OCI-LY3 (cell line): ENCODE measurements at regions not wholly inside any gene's neighbourhood (a gene's known extent, or its start where the extent isn't known, plus 50 kb on each side); places are given as distances from the start of the nearest gene placed in this dataset.

ENCODE experiments used
- H2AFZ ChIP-seq: fragments of 200-600, 300-600 bp; shearing (Covaris generic); 2 replicates; pipeline ENCODE4 v1.6.0; 2014; ENCODE audit warnings: antibody characterized with exemption, low read depth, low read length
- H3K27ac ChIP-seq: fragments of 200-600, 300-600 bp; sonication (generic); 2 replicates; pipeline ENCODE4 v1.5.1; 2014; ENCODE audit warnings: mild to moderate bottlenecking, low read length, moderate library complexity, mixed read lengths
- H3K27me3 ChIP-seq: fragments of 200-600, 300-600 bp; sonication (generic); 2 replicates; pipeline ENCODE4 v1.6.1; 2014; ENCODE audit warnings: low read depth, low read length, mixed read lengths
- H3K36me3 ChIP-seq: fragments of 200-600, 300-600 bp; sonication (generic); replicated peaks from 2 replicates; pipeline ENCODE3; 2014; ENCODE audit warnings: low read depth, low read length, mixed read lengths
- H3K4me1 ChIP-seq: fragments of 300-600, 200-600 bp; sonication (generic); 2 replicates; pipeline ENCODE4 v1.6.1; 2014; ENCODE audit warnings: low read length, mixed read lengths
- H3K4me2 ChIP-seq: fragments of 200-600, 300-600 bp; sonication (generic); 2 replicates; pipeline ENCODE4 v1.6.1; 2014; ENCODE audit warnings: low read length, mixed read lengths
- H3K4me3 ChIP-seq: fragments of 300-600, 200-600 bp; sonication (generic); 2 replicates; pipeline ENCODE4 v1.5.1; 2014; ENCODE audit warnings: antibody characterized with exemption, mild to moderate bottlenecking, low read length, moderate library complexity
- H3K79me2 ChIP-seq: fragments of 300-600, 200-600 bp; shearing (Covaris generic); 2 replicates; pipeline ENCODE4 v1.6.1; 2014; ENCODE audit warnings: mild to moderate bottlenecking, low read length, mixed read lengths
- H3K9ac ChIP-seq: fragments of 300-600, 200-600 bp; shearing (Covaris generic); 2 replicates; pipeline ENCODE4 v1.6.0; 2014; ENCODE audit warnings: mild to moderate bottlenecking, low read length, moderate library complexity
- H3K9me3 ChIP-seq: fragments of 200-600, 300-600 bp; shearing (Covaris generic); 2 replicates; pipeline ENCODE4 v1.6.1; 2014; ENCODE audit warnings: low read length, mixed read lengths; ENCODE audit not compliant: insufficient read depth
- H4K20me1 ChIP-seq: fragments of 200-600, 300-600 bp; sonication (generic); 2 replicates; pipeline ENCODE4 v1.6.1; 2016; ENCODE audit warnings: low read length, mixed read lengths; ENCODE audit not compliant: insufficient read depth
- EZH2phosphoT487 ChIP-seq: fragments of 200-600 bp; shearing (Covaris generic); IDR thresholded peaks from 2 replicates; pipeline ENCODE4 v1.6.1; 2018; ENCODE audit warnings: antibody characterized with exemption, mixed run types, low read depth
- TF ChIP-seq, protein P1 (sequence below): fragments of 200-600, 300-600 bp; sonication (generic); IDR thresholded peaks from 2 replicates; pipeline ENCODE4 v1.5.1; 2014; ENCODE audit warnings: antibody characterized with exemption, low read length, low read depth

- no peaks in the 10 kb centered on the region for H4K20me1 ChIP-seq
- no peaks in the 10 kb centered on the region for H3K36me3 ChIP-seq
- no peak overlapping the region for H2AFZ ChIP-seq
- no peaks in the 10 kb centered on the region for H3K27me3 ChIP-seq
- TF ChIP-seq, protein P1, sequence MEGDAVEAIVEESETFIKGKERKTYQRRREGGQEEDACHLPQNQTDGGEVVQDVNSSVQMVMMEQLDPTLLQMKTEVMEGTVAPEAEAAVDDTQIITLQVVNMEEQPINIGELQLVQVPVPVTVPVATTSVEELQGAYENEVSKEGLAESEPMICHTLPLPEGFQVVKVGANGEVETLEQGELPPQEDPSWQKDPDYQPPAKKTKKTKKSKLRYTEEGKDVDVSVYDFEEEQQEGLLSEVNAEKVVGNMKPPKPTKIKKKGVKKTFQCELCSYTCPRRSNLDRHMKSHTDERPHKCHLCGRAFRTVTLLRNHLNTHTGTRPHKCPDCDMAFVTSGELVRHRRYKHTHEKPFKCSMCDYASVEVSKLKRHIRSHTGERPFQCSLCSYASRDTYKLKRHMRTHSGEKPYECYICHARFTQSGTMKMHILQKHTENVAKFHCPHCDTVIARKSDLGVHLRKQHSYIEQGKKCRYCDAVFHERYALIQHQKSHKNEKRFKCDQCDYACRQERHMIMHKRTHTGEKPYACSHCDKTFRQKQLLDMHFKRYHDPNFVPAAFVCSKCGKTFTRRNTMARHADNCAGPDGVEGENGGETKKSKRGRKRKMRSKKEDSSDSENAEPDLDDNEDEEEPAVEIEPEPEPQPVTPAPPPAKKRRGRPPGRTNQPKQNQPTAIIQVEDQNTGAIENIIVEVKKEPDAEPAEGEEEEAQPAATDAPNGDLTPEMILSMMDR, result no peak
- TF ChIP-seq EZH2phosphoT487, result no peak
- H3K9me3 ChIP-seq, result peaks cover 4% of the 10 kb centered on the region; the same call in 1 of the 2 replicates
- no peak overlapping the region for H3K27ac ChIP-seq
- no peak overlapping the region for H3K4me2 ChIP-seq
- H3K9ac ChIP-seq, result no peak overlapping the region
- no peaks in the 10 kb centered on the region for H3K79me2 ChIP-seq
- H3K4me1 ChIP-seq, result no peaks in the 10 kb centered on the region
- no peak overlapping the region for H3K4me3 ChIP-seq
Observed at GRCh38 chr14:42687421-42687820, 1080.7 kb downstream of the LRFN5 start.

GRCh38 chr14:42683707-42684106 lies 1077.0 kb downstream of the LRFN5 start:
- Histone ChIP-seq H3K4me2 (no peak overlapping the region), H3K27me3 (no peaks in the 10 kb centered on the region), H3K4me3 (no peak overlapping the region), H3K36me3 (no peaks in the 10 kb centered on the region), H3K79me2 (no peaks in the 10 kb centered on the region), H4K20me1 (no peaks in the 10 kb centered on the region), H3K9ac (no peak overlapping the region), H3K4me1 (no peaks in the 10 kb centered on the region), H3K27ac (no peak overlapping the region), H2AFZ (no peak overlapping the region), H3K9me3 (no peaks in the 10 kb centered on the region)
- no peak for TF ChIP-seq EZH2phosphoT487
- TF ChIP-seq, protein P1, result no peak

- H3K27ac ChIP-seq, result no peak overlapping the region
- TF ChIP-seq, protein P1, result no peak
- no peak for TF ChIP-seq EZH2phosphoT487
- H3K4me3 ChIP-seq, result no peak overlapping the region
- H3K4me1 ChIP-seq, result no peaks in the 10 kb centered on the region
- H2AFZ ChIP-seq, result no peak overlapping the region
- no peaks in the 10 kb centered on the region for H3K79me2 ChIP-seq
- H4K20me1 ChIP-seq, result no peaks in the 10 kb centered on the region
- no peaks in the 10 kb centered on the region for H3K27me3 ChIP-seq
- no peak overlapping the region for H3K4me2 ChIP-seq
- no peak overlapping the region for H3K9ac ChIP-seq
- no peaks in the 10 kb centered on the region for H3K9me3 ChIP-seq
- H3K36me3 ChIP-seq, result no peaks in the 10 kb centered on the region
Observed at GRCh38 chr14:42676636-42677035, 1070.0 kb downstream of the LRFN5 start.

DNA sequence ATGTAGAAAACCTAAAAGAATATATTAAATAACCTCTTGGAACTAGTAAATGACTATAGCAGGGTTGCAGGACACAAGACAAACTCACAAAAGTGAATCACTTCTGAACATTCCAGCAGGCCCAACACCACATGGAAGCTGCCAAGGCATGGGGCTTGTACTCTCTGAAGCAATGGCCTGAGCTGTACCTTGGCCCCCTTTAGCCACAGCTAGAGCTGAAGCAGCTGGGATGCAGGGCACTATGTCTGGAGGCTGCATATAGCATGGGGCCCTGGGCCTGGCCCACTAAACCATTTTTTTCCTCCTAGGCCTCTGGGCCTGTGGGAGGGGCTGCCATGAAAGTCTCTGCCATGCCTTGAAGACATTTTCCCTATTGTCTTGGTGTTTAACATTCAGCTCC lies 1067.3 kb downstream of the LRFN5 start:
- TF ChIP-seq EZH2phosphoT487, result no peak
- TF ChIP-seq, protein P1, result no peak
- H3K9ac ChIP-seq, result no peak overlapping the region
- no peak overlapping the region for H3K4me3 ChIP-seq
- H4K20me1 ChIP-seq, result no peaks in the 10 kb centered on the region
- H3K9me3 ChIP-seq, result no peaks in the 10 kb centered on the region
- no peaks in the 10 kb centered on the region for H3K79me2 ChIP-seq
- no peaks in the 10 kb centered on the region for H3K27me3 ChIP-seq
- H3K4me1 ChIP-seq, result no peaks in the 10 kb centered on the region
- no peak overlapping the region for H3K27ac ChIP-seq
- H2AFZ ChIP-seq, result no peak overlapping the region
- no peaks in the 10 kb centered on the region for H3K36me3 ChIP-seq
- H3K4me2 ChIP-seq, result no peak overlapping the region
